D721Med (cell line): ENCODE measurements at regions not wholly inside any gene's neighbourhood (a gene's known extent, or its start where the extent isn't known, plus 50 kb on each side); places are given as distances from the start of the nearest gene placed in this dataset.

ENCODE experiments used
- DNase-seq: peaks from one replicate; pipeline ENCODE4 v3.0.0; 2011; ENCODE audit warnings: low spot score; ENCODE audit not compliant: insufficient read length
- FAIRE-seq: peaks from 2 replicates; lab custom pipeline; 2011; peaks lifted over from hg19 to GRCh38; lab: Jason Lieb, UNC
- TF ChIP-seq, protein P1 (sequence below): IDR thresholded peaks from 2 replicates; pipeline ENCODE4 v1.5.1; 2012; ENCODE audit warnings: mild to moderate bottlenecking, control low read depth; ENCODE audit not compliant: insufficient read depth; ENCODE audit errors: missing control alignments

DNA sequence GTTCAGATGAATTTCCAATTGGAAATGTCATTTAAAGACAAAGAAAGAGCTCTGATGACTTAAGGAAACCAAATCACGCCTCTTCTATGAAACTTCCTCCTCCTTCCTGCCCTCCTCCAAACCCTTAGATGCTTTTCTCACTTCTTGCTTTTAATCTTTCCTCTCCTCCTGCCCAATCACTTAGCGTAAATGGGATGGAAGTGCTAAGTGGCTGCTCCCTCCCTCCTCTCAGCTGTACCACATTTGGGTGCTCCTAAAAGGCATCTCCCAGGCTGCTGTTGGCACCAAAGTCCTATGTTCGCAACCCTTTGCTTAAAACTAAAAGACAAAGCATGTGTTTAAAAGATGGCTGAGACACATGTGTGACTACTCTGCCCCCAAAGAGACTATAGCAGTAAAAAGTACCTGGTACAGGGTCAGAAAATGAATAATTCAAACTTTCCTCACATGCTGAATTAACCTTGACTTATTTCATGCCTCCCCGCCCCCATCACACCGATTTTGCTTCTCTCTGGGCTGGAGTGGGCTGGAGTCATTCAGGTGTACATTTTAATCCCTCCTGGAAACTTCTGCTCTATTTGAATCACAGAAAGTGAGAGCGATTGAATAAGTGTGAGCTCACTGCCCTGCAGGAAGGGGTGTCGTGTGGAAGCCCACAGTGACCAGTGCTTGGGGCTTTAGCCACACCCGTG, 59.2 kb upstream of the KLF7 start:
- FAIRE-seq (no peak), DNase-seq (no peak)
- TF ChIP-seq, protein P1, sequence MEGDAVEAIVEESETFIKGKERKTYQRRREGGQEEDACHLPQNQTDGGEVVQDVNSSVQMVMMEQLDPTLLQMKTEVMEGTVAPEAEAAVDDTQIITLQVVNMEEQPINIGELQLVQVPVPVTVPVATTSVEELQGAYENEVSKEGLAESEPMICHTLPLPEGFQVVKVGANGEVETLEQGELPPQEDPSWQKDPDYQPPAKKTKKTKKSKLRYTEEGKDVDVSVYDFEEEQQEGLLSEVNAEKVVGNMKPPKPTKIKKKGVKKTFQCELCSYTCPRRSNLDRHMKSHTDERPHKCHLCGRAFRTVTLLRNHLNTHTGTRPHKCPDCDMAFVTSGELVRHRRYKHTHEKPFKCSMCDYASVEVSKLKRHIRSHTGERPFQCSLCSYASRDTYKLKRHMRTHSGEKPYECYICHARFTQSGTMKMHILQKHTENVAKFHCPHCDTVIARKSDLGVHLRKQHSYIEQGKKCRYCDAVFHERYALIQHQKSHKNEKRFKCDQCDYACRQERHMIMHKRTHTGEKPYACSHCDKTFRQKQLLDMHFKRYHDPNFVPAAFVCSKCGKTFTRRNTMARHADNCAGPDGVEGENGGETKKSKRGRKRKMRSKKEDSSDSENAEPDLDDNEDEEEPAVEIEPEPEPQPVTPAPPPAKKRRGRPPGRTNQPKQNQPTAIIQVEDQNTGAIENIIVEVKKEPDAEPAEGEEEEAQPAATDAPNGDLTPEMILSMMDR: no peak

DNA sequence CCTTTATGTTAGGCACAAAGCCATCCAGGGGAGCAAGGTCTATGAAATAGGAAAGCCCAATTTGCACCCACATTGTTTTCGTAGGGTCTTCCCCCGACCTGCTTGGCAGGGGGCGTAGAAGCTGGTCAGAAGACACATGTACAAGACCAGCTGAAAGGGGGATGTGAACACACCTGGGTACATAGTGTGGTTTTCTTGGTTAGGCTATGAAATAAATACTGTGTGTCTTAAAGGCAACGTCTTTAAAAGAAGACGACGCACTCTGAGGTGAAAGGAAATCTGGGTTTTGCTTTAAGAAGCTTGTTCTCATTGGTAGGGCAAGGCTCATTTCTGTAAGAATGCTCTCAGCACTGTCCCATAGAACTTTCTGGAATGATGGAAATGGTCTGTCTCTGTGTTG, 60.0 kb upstream of the KLF7 start:
- TF ChIP-seq, protein P1: no peak
- DNase-seq: no peak
- FAIRE-seq: no peak

DNA sequence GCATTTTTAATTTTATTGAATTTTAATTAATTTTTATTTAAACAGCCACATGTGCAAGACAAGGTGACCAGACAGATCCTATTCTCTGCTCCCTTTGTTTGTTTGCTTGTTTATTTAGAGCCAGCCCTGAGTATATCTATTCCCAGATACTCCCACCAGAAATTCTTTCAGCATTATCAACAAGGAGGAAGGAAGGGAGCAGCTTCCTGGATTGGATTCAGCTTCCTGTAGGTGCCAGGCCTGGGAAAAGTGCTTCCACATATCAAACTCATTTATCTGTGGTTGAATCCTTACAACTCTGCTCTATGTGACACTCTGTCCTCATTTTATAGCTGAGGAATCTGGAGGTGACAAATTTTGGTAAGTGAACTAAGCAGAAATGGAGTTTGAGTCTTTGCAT, 60.5 kb upstream of the KLF7 start:
- DNase-seq (no peak), FAIRE-seq (no peak)
- TF ChIP-seq, protein P1: no peak

DNA sequence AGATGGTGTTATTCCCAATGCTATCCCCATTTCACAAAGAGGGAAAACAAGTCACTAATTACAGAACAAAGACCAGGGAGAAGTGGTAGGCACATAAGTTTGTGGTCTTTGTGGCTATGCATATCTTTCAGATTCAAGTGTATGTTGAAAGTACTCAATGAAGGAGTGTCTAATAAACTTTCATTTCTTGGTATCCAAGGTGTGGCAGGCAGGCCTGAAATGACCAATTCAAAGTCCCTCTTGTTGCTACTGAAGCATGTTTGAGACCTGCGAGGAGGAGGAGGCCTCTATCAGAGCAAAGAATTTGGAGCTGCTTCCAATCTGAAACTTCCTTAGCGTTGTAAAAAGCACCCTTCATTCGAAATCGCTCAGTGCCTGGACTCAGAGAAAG, 60.9 kb upstream of the KLF7 start:
- TF ChIP-seq, protein P1: no peak
- FAIRE-seq (no peak), DNase-seq (no peak)

DNA sequence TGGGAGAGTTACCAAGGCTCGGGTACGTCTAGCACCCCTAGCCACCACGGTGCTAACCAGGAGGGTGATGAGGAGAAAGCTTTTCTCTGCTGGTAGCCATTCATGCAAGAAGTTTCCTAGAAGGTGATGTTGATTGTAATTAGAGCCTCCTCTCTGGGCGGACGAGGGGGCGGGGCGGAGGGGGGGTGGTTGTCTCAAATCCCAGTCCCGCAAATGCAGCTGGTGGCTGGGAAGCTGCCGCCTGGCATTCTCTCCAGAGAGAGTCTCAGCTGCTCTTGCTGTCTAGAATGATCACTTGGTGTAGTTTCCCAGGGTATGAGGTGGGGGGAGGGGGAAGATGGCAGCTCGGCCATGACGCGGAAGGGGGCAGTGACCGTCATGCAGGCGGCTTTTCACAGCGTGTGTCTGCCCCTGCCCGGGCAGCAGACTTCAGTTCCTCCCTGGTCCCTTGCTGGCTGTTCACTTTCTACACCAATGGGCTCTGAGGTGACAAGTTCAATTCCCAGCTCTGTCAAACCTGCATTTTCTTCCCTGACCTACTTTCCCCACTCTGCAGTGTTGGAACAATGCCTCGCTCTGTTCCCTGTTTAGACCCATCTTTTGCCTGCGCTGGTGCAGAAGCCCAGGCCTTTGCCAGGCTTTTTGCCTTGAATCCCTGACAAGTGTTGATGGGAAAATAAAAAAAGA, 61.5 kb upstream of the KLF7 start:
- FAIRE-seq (no peak), DNase-seq (no peak)
- TF ChIP-seq, protein P1: no peak

DNA sequence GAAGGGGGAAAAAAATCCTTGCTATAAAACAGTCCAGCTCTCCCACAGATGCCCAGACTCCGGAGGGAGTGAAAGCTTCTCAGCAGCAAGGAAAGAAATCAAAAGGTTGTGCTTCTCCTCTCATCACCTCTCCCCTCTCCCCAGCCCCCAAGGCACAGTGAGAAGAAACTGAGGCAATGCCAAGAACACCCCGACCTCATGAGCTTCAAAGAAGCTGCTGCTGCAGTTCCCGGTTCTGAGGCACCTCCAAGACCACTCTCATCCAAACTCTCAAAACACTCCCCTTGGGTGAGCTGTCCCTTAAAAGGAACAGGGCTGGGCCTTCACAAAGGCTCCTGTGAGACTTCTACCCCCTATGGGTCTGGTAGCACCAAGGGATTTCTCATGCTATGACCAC, 62.0 kb upstream of the KLF7 start:
- TF ChIP-seq, protein P1: no peak
- FAIRE-seq (no peak), DNase-seq (no peak)

DNA sequence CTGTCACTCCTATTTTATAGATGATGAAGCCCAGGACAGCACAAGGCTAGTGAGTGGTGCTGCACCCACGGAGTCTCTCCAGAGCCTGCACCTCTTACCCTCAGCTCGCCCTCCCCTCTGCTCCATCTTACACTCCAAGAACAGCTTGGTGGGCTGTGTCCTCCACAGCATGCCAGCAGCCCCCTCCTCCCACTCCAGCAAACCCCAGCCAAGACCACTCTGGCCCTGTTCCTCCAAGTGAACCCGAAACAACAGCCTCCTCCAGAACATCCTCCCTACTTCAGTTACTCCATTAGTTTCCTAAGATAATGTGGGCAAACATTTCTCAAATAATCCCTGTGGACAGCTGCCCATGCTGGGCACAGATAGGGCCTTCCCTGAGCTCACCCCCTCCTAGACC, 62.7 kb upstream of the KLF7 start:
- FAIRE-seq: no peak
- TF ChIP-seq, protein P1: no peak
- no peak for DNase-seq
